WTC11 (cell line): ENCODE measurements at regions not wholly inside any gene's neighbourhood (a gene's known extent, or its start where the extent isn't known, plus 50 kb on each side); places are given as distances from the start of the nearest gene placed in this dataset.

Source experiments
- ATAC-seq: fragments of 200-7000 bp; cut with Tn5 transposase; 2 replicates; pipeline ENCODE4 v1.10.0; 2021; ENCODE audit warnings: mild to moderate bottlenecking, moderate library complexity
- CTCF ChIA-PET: fragments of 300-600 bp; sonication (Branson Sonifier 250); formaldehyde crosslinking; loops from one replicate; lab custom pipeline; 2021; ENCODE audit warnings: antibody characterized with exemption; lab: Charles Lee
- POLR2A ChIA-PET: fragments of 350-600 bp; sonication (Branson Sonifier 250); formaldehyde crosslinking; loops from one replicate; lab custom pipeline; 2021; ENCODE audit warnings: antibody characterized with exemption; lab: Charles Lee
- DNase-seq: peaks from one replicate; pipeline ENCODE4 v3.0.0; 2021; ENCODE audit warnings: low spot score
- H3K27ac Mint-ChIP-seq: 2 replicates; pipeline ENCODE4 v1.8.0; 2021; ENCODE audit warnings: mixed read lengths
- H3K27me3 Mint-ChIP-seq: 2 replicates; pipeline ENCODE4 v1.8.0; 2021; ENCODE audit warnings: low read depth, mild to moderate bottlenecking, moderate library complexity, mixed read lengths
- H3K36me3 Mint-ChIP-seq: 2 replicates; pipeline ENCODE4 v1.8.0; 2021; ENCODE audit warnings: mixed read lengths
- H3K4me1 Mint-ChIP-seq: 2 replicates; pipeline ENCODE4 v1.8.0; 2022; ENCODE audit warnings: mixed read lengths
- H3K4me3 Mint-ChIP-seq: 2 replicates; pipeline ENCODE4 v1.8.0; 2021; ENCODE audit warnings: mild to moderate bottlenecking, moderate library complexity, mixed read lengths
- H3K9me3 Mint-ChIP-seq: 2 replicates; pipeline ENCODE4 v1.8.0; 2021; ENCODE audit warnings: mixed read lengths
- AR ChIP-seq: fragments of 250-450 bp; sonication (Bioruptor Pico); IDR thresholded peaks from 2 replicates; pipeline ENCODE4 v1.9.0; 2021; ENCODE audit warnings: mild to moderate bottlenecking
- CREM ChIP-seq: sonication (generic); formaldehyde crosslinking; IDR thresholded peaks from 2 replicates; pipeline ENCODE4 v1.8.1; 2022; ENCODE audit warnings: mild to moderate bottlenecking, missing genetic modification reagents, moderate library complexity
- E2F4 ChIP-seq: sonication (generic); formaldehyde crosslinking; IDR thresholded peaks from 2 replicates; pipeline ENCODE4 v1.8.1; 2022; ENCODE audit warnings: low read depth, mild to moderate bottlenecking, moderate library complexity, missing genetic modification reagents, borderline replicate concordance
- E2F5 ChIP-seq: sonication (generic); formaldehyde crosslinking; IDR thresholded peaks from 2 replicates; pipeline ENCODE4 v1.8.1; 2022; ENCODE audit warnings: mild to moderate bottlenecking, moderate library complexity, missing genetic modification reagents
- ERG ChIP-seq: fragments of 250-450 bp; sonication (Bioruptor Pico); IDR thresholded peaks from 2 replicates; pipeline ENCODE4 v1.8.0; 2021; ENCODE audit warnings: mild to moderate bottlenecking
- HMGXB4 ChIP-seq: sonication (generic); formaldehyde crosslinking; IDR thresholded peaks from 2 replicates; pipeline ENCODE4 v1.8.1; 2023; ENCODE audit warnings: mild to moderate bottlenecking, moderate library complexity, missing genetic modification reagents
- MAX ChIP-seq: sonication (generic); formaldehyde crosslinking; IDR thresholded peaks from 2 replicates; pipeline ENCODE4 v1.8.0; 2022; ENCODE audit warnings: mild to moderate bottlenecking, missing genetic modification reagents
- NFYB ChIP-seq: sonication (generic); formaldehyde crosslinking; conservative IDR thresholded peaks from 2 replicates; pipeline ENCODE4 v1.8.0; 2022; ENCODE audit warnings: low read depth, missing genetic modification reagents
- PRDM15 ChIP-seq: sonication (generic); formaldehyde crosslinking; IDR thresholded peaks from 2 replicates; pipeline ENCODE4 v1.8.0; 2022; ENCODE audit warnings: missing genetic modification reagents
- RORB ChIP-seq: fragments of 250-450 bp; sonication (Bioruptor Pico); IDR thresholded peaks from 2 replicates; pipeline ENCODE4 v1.9.0; 2021; ENCODE audit warnings: mild to moderate bottlenecking
- SMAD3 ChIP-seq: sonication (generic); formaldehyde crosslinking; IDR thresholded peaks from 2 replicates; pipeline ENCODE4 v1.8.0; 2022; ENCODE audit warnings: missing genetic modification reagents, mild to moderate bottlenecking, borderline replicate concordance
- TEAD1 ChIP-seq: sonication (generic); formaldehyde crosslinking; IDR thresholded peaks from 2 replicates; pipeline ENCODE4 v1.8.0; 2022; ENCODE audit warnings: mild to moderate bottlenecking, missing genetic modification reagents
- USF2 ChIP-seq: sonication (generic); formaldehyde crosslinking; IDR thresholded peaks from 2 replicates; pipeline ENCODE4 v1.8.1; 2023; ENCODE audit warnings: mild to moderate bottlenecking, missing genetic modification reagents, moderate library complexity
- ZSCAN18 ChIP-seq: fragments of 250-450 bp; sonication (Bioruptor Pico); IDR thresholded peaks from 2 replicates; pipeline ENCODE4 v2.1.2; 2022; ENCODE audit warnings: mild to moderate bottlenecking, moderate library complexity

GRCh38 chr3:159139326-159139725 lies 337.5 kb downstream of the MFSD1 start:
- Mint-ChIP-seq H3K27ac (no peak overlapping the region), H3K4me3 (no peak overlapping the region), H3K27me3 (no peaks in the 10 kb centered on the region), H3K9me3 (no peaks in the 10 kb centered on the region), H3K36me3 (no peaks in the 10 kb centered on the region), H3K4me1 (no peaks in the 10 kb centered on the region)
- DNase-seq (no peak), ATAC-seq (no peak)
- ChIA-PET CTCF (no interaction called here), POLR2A (no interaction called here)
- TF ChIP-seq PRDM15 (CRISPR knock-in tag) (no peak), CREM (no peak), E2F5 (CRISPR knock-in tag) (no peak), ZSCAN18 (no peak), AR (CRISPR knock-in tag) (no peak), TEAD1 (CRISPR knock-in tag) (no peak), HMGXB4 (no peak)

- POLR2A ChIA-PET = no interaction called here
- Mint-ChIP-seq H3K27ac (no peak overlapping the region), H3K27me3 (no peaks in the 10 kb centered on the region), H3K9me3 (no peaks in the 10 kb centered on the region), H3K4me3 (no peak overlapping the region), H3K36me3 (no peaks in the 10 kb centered on the region), H3K4me1 (peaks cover 7% of the 10 kb centered on the region)
- DNase-seq (no peak), ATAC-seq (no peak)
- CTCF ChIA-PET = no interaction called here
- TF ChIP-seq ERG (no peak), USF2 (CRISPR knock-in tag) (no peak), RORB (CRISPR knock-in tag) (no peak), SMAD3 (CRISPR knock-in tag) (no peak), NFYB (CRISPR knock-in tag) (no peak), E2F4 (no peak), MAX (CRISPR knock-in tag) (no peak)
Measured at GRCh38 chr3:159144472-159144871, 342.6 kb downstream of the MFSD1 start.
